H1 (cell line): ENCODE measurements at regions not wholly inside any gene's neighbourhood (a gene's known extent, or its start where the extent isn't known, plus 50 kb on each side); places are given as distances from the start of the nearest gene placed in this dataset.

Experiments
- CTCF ChIA-PET: fragments of 300-600 bp; sonication (Branson Sonifier 250); formaldehyde crosslinking; loops from one replicate; lab custom pipeline; 2021; ENCODE audit not compliant: partially characterized antibody; lab: Charles Lee
- POLR2A ChIA-PET: fragments of 300-600 bp; sonication (Branson Sonifier 250); formaldehyde crosslinking; loops from one replicate; lab custom pipeline; 2021; ENCODE audit warnings: inconsistent platforms; ENCODE audit not compliant: partially characterized antibody; lab: Charles Lee
- DNase-seq, 2 experiments: peaks; one replicate each; pipeline versions ENCODE4 v3.0.0 to v3.0.0-alpha.2; 2010 to 2022; ENCODE audit warnings: low spot score in 2 of 2, low read depth in 1 of 2, mixed read lengths in 1 of 2
- FAIRE-seq: peaks from 2 replicates; lab custom pipeline; 2011; peaks lifted over from hg19 to GRCh38; lab: Jason Lieb, UNC
- H2AFZ ChIP-seq: 2 replicates; pipeline ENCODE4 v1.8.1; 2012; ENCODE audit warnings: low read length, inconsistent platforms
- H2AK5ac ChIP-seq: 2 replicates; pipeline ENCODE4 v1.6.1; 2013; ENCODE audit warnings: low read depth, low read length
- H2BK120ac ChIP-seq: replicated peaks from 2 replicates; pipeline ENCODE3; 2013; ENCODE audit warnings: low read depth, low read length, inconsistent platforms
- H2BK12ac ChIP-seq: 2 replicates; pipeline ENCODE4 v1.6.1; 2013; ENCODE audit warnings: low read depth, low read length
- H2BK15ac ChIP-seq: 2 replicates; pipeline ENCODE4 v1.6.1; 2013; ENCODE audit warnings: low read length
- H2BK20ac ChIP-seq: 2 replicates; pipeline ENCODE4 v1.6.1; 2013; ENCODE audit warnings: low read length
- H2BK5ac ChIP-seq: 2 replicates; pipeline ENCODE4 v1.6.1; 2013; ENCODE audit warnings: low read depth, low read length
- H3K14ac ChIP-seq: 2 replicates; pipeline ENCODE4 v1.6.1; 2013; ENCODE audit warnings: inconsistent platforms; ENCODE audit not compliant: insufficient read length
- H3K18ac ChIP-seq: 2 replicates; pipeline ENCODE4 v1.6.1; 2013; ENCODE audit warnings: low read length; ENCODE audit errors: extremely low read depth
- H3K23ac ChIP-seq: 2 replicates; pipeline ENCODE4 v1.6.1; 2013; ENCODE audit warnings: inconsistent platforms; ENCODE audit not compliant: insufficient read length
- H3K23me2 ChIP-seq: 2 replicates; pipeline ENCODE4 v1.6.1; 2013; ENCODE audit warnings: low read depth, low read length
- H3K27ac ChIP-seq: 2 replicates; pipeline ENCODE4 v1.6.1; 2011; ENCODE audit warnings: low read depth, low read length, inconsistent platforms
- H3K27me3 ChIP-seq, 4 experiments: replicated peaks in 1 of 4; 1 replicate in 1 of 4; 2 replicates in 3 of 4; pipeline versions ENCODE4 v1.6.1 to v1.8.1; 2011 to 2013; ENCODE audit warnings: low read length in 3 of 4, mild to moderate bottlenecking in 3 of 4, inconsistent platforms in 2 of 4, mixed read lengths in 2 of 4, moderate library complexity in 1 of 4; ENCODE audit not compliant: control insufficient read depth in 3 of 4, insufficient read depth in 3 of 4; ENCODE audit errors: extremely low read depth in 1 of 4
- H3K36me3 ChIP-seq, 4 experiments: 2 replicates each; pipeline versions ENCODE4 v1.6.1 to v1.8.1; 2011 to 2013; ENCODE audit warnings: mild to moderate bottlenecking in 4 of 4, low read length in 3 of 4, moderate library complexity in 2 of 4, control low read depth in 1 of 4, inconsistent platforms in 1 of 4; ENCODE audit not compliant: insufficient read depth in 4 of 4, control insufficient read depth in 2 of 4
- H3K4ac ChIP-seq: replicated peaks from 2 replicates; pipeline ENCODE3; 2013; ENCODE audit warnings: low read length, low read depth, mixed read lengths, inconsistent platforms; ENCODE audit not compliant: insufficient read length
- H3K4me1 ChIP-seq, 4 experiments: replicated peaks in 1 of 4; 1 replicate in 1 of 4; 2 replicates in 3 of 4; pipeline versions ENCODE4 v1.6.1 to v1.8.1; 2011 to 2013; ENCODE audit warnings: low read length in 3 of 4, inconsistent platforms in 2 of 4, mixed read lengths in 1 of 4; ENCODE audit not compliant: insufficient read depth in 4 of 4, control insufficient read depth in 3 of 4
- H3K4me2 ChIP-seq, 2 experiments: 2 replicates each; pipeline versions ENCODE4 v1.6.1 to v1.8.1; 2011 to 2013; ENCODE audit warnings: low read depth in 2 of 2, low read length in 2 of 2, control low read depth in 1 of 2, inconsistent platforms in 1 of 2, mild to moderate bottlenecking in 1 of 2; ENCODE audit not compliant: insufficient read depth in 1 of 2
- H3K4me3 ChIP-seq, 4 experiments: fragments of 200-600, 300-600 bp in 1 of 4; sonication (generic), shearing (Covaris generic), sonication (Bioruptor Twin) in 1 of 4; 2 replicates each; pipeline versions ENCODE4 v1.5.1 to v1.8.1; 2011 to 2016; ENCODE audit warnings: low read length in 4 of 4, low read depth in 3 of 4, control low read depth in 2 of 4, inconsistent platforms in 2 of 4, mild to moderate bottlenecking in 2 of 4, mixed read lengths in 1 of 4, moderate library complexity in 1 of 4; ENCODE audit not compliant: insufficient read depth in 2 of 4; ENCODE audit errors: extremely low read depth in 1 of 4
- H3K56ac ChIP-seq: replicated peaks from 2 replicates; pipeline ENCODE3; 2013; ENCODE audit warnings: low read depth, mild to moderate bottlenecking, mixed read lengths, low read length, inconsistent platforms; ENCODE audit not compliant: insufficient read length
- H3K79me1 ChIP-seq: 2 replicates; pipeline ENCODE4 v1.6.1; 2013; ENCODE audit warnings: low read depth, low read length, control low read depth
- H3K79me2 ChIP-seq, 2 experiments: 2 replicates each; pipeline versions ENCODE4 v1.6.1 to v1.8.1; 2012 to 2013; ENCODE audit warnings: low read length in 2 of 2, mild to moderate bottlenecking in 2 of 2, inconsistent platforms in 1 of 2; ENCODE audit not compliant: insufficient read depth in 2 of 2, control insufficient read depth in 1 of 2
- H3K9ac ChIP-seq, 4 experiments: replicated peaks in 1 of 4; 1 replicate in 1 of 4; 2 replicates in 3 of 4; pipeline versions ENCODE4 v1.6.1 to v1.8.1; 2011 to 2013; ENCODE audit warnings: low read depth in 3 of 4, low read length in 3 of 4, control low read depth in 2 of 4, mild to moderate bottlenecking in 2 of 4, moderate library complexity in 2 of 4, inconsistent platforms in 1 of 4; ENCODE audit errors: extremely low read depth in 1 of 4
- H3K9me3 ChIP-seq, 2 experiments: 2 replicates each; pipeline versions ENCODE4 v1.6.1 to v1.8.1; 2012 to 2013; ENCODE audit warnings: mild to moderate bottlenecking in 2 of 2, moderate library complexity in 2 of 2, control low read depth in 1 of 2, inconsistent platforms in 1 of 2, low read depth in 1 of 2, low read length in 1 of 2, mixed read lengths in 1 of 2; ENCODE audit not compliant: insufficient read depth in 2 of 2
- H4K20me1 ChIP-seq, 2 experiments: replicated peaks in 1 of 2; 2 replicates each; pipeline versions ENCODE3 to v1.8.1; 2011 to 2013; ENCODE audit warnings: inconsistent platforms in 2 of 2, low read length in 2 of 2, mild to moderate bottlenecking in 1 of 2; ENCODE audit not compliant: insufficient read depth in 2 of 2, control insufficient read depth in 1 of 2
- H4K5ac ChIP-seq: 2 replicates; pipeline ENCODE4 v1.6.1; 2013; ENCODE audit warnings: low read length, low read depth, mixed read lengths, inconsistent platforms; ENCODE audit not compliant: insufficient read length
- H4K8ac ChIP-seq: 2 replicates; pipeline ENCODE4 v1.8.0; 2013; ENCODE audit warnings: mild to moderate bottlenecking, moderate library complexity, low read length, inconsistent platforms; ENCODE audit not compliant: insufficient read depth; ENCODE audit errors: extremely low read depth
- H4K91ac ChIP-seq: replicated peaks from 2 replicates; pipeline ENCODE3; 2013; ENCODE audit warnings: low read length, mixed read lengths, inconsistent platforms; ENCODE audit not compliant: insufficient read length
- BACH1 ChIP-seq: IDR thresholded peaks from 2 replicates; pipeline ENCODE4 v1.6.1; 2012; ENCODE audit warnings: low read length, improper control_type of control experiment
- CHD1 ChIP-seq: IDR thresholded peaks from 2 replicates; pipeline ENCODE4 v1.6.1; 2012; ENCODE audit warnings: low read depth, low read length, improper control_type of control experiment
- GABPA ChIP-seq: IDR thresholded peaks from 2 replicates; pipeline ENCODE4 v1.6.1; 2011; ENCODE audit warnings: mild to moderate bottlenecking, low read length, moderate library complexity, borderline replicate concordance; ENCODE audit not compliant: insufficient read depth
- MAFK ChIP-seq: IDR thresholded peaks from 2 replicates; pipeline ENCODE4 v1.6.1; 2012; ENCODE audit warnings: low read depth, mild to moderate bottlenecking, improper control_type of control experiment, low read length
- PHF8 ChIP-seq: fragments of 200-600 bp; sonication (generic); conservative IDR thresholded peaks from 2 replicates; pipeline ENCODE4 v1.7.1; 2012; ENCODE audit warnings: low read depth, mild to moderate bottlenecking, inconsistent platforms, low read length, moderate library complexity
- POU5F1 ChIP-seq: IDR thresholded peaks from 2 replicates; pipeline ENCODE4 v1.6.1; 2011; ENCODE audit warnings: low read depth, mild to moderate bottlenecking, low read length, moderate library complexity
- RAD21 ChIP-seq, 2 experiments: IDR thresholded peaks in 1 of 2; conservative IDR thresholded peaks in 1 of 2; 2 replicates each; pipeline ENCODE4 v1.6.1; 2011; ENCODE audit warnings: low read depth in 2 of 2, low read length in 2 of 2, improper control_type of control experiment in 1 of 2, inconsistent platforms in 1 of 2, mild to moderate bottlenecking in 1 of 2, moderate library complexity in 1 of 2
- SIRT6 ChIP-seq: IDR thresholded peaks from one replicate; pipeline ENCODE4 v1.7.1; 2012; ENCODE audit warnings: low read length, inconsistent platforms
- SP2 ChIP-seq: IDR thresholded peaks from 2 replicates; pipeline ENCODE4 v1.6.1; 2012; ENCODE audit warnings: mild to moderate bottlenecking, low read length, inconsistent platforms
- SP4 ChIP-seq: IDR thresholded peaks from 2 replicates; pipeline ENCODE4 v1.6.1; 2012; ENCODE audit warnings: low read length, inconsistent platforms
- TBP ChIP-seq: IDR thresholded peaks from 2 replicates; pipeline ENCODE4 v1.6.1; 2011; ENCODE audit warnings: low read depth, low read length, improper control_type of control experiment
- whole genome bisulfite sequencing, 2 experiments: shearing (Covaris generic) in 1 of 2; methylation state at CpG; one replicate each; pipeline versions ENCODE4 v1.1.6 to v1.1.7; 2013 to 2015; ENCODE audit warnings: low lambda C conversion rate in 2 of 2, mixed read lengths in 2 of 2, inconsistent platforms in 1 of 2, low coverage in 1 of 2, missing lambda C conversion rate in 1 of 2; ENCODE audit not compliant: insufficient replicate concordance in 2 of 2, insufficient coverage in 1 of 2, insufficient read length in 1 of 2; ENCODE audit errors: extremely low coverage in 1 of 2, missing lambda C conversion rate in 1 of 2; 5-methylcytosine and 5-hydroxymethylcytosine counted together
- TF ChIP-seq, protein P1 (sequence below): IDR thresholded peaks from 2 replicates; pipeline ENCODE4 v1.6.1; 2011; ENCODE audit warnings: low read length, improper control_type of control experiment
- TF ChIP-seq, protein P2 (sequence below): IDR thresholded peaks from 2 replicates; pipeline ENCODE4 v1.6.1; 2012; ENCODE audit warnings: low read length, inconsistent platforms

DNA sequence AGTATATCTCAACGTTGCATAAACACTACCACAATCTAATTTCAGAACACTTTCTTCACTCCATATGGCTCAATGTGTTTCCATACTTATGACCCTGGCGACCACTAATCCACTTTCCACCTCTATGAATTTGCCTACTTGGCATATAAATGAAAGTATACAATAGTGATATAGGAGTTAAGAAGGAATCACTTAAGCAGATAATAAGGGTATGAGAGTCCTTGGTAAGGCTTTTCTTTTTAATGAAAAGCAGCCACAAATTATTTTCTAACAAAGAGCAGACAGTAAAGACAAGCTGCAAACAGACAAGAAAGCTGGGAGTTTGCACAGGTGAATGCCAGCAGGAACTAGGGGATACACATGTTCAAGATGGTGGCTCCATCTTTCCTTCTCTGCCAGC lies 615.1 kb upstream of the NUDT12 start:
- CTCF ChIA-PET = interaction anchor here (1.3 to 4.7 kb wide), 8 partner anchors 19 to 602 kb away, joined by 4 to 47 read pairs (median 7); no protein-coding TSS in a partner anchor
- H3K4ac ChIP-seq = no peak overlapping the region
- no peaks in the 10 kb centered on the region for H3K27me3 ChIP-seq
- no peak overlapping the region for H4K8ac ChIP-seq
- no peaks in the 10 kb centered on the region for H3K23me2 ChIP-seq
- H3K36me3 ChIP-seq = peaks cover 0 to 9% (median 0%) of the 10 kb centered on the region in 4 experiments; a peak in 1 of 8 replicates
- H3K79me1 ChIP-seq = no peaks in the 10 kb centered on the region
- FAIRE-seq = no peak
- 93% methylated on average over 2 of the region's 2 CpGs; no CpG with 5 or more reads in 1 of the 2 experiments for WGBS, 2 experiments
- H4K20me1 ChIP-seq = no peaks in the 10 kb centered on the region
- no peak for DNase-seq
- no peak overlapping the region for H2BK120ac ChIP-seq
- no peak overlapping the region for H2BK5ac ChIP-seq
- H3K23ac ChIP-seq = no peak overlapping the region
- H3K4me3 ChIP-seq = no peak overlapping the region
- no peak overlapping the region for H3K4me2 ChIP-seq
- POLR2A ChIA-PET = no interaction called here
- H3K18ac ChIP-seq = no peak overlapping the region
- H3K9ac ChIP-seq = no peak overlapping the region
- H3K4me1 ChIP-seq = no peaks in the 10 kb centered on the region
- no peak overlapping the region for H3K56ac ChIP-seq
- no peak overlapping the region for H2AK5ac ChIP-seq
- H2AFZ ChIP-seq = no peak overlapping the region
- no peak overlapping the region for H3K14ac ChIP-seq
- H2BK20ac ChIP-seq = no peak overlapping the region
- no peak overlapping the region for H4K5ac ChIP-seq
- H3K27ac ChIP-seq = no peak overlapping the region
- no peak overlapping the region for H2BK15ac ChIP-seq
- peaks cover 20 to 31% of the 10 kb centered on the region in 2 experiments for H3K9me3 ChIP-seq
- no peak overlapping the region for H2BK12ac ChIP-seq
- H3K79me2 ChIP-seq = no peaks in the 10 kb centered on the region
- H4K91ac ChIP-seq = no peak overlapping the region
- TF ChIP-seq CHD1 (no peak), SIRT6 (no peak), SP2 (no peak), MAFK (no peak), PHF8 (no peak), POU5F1 (no peak), BACH1 (no peak), SP4 (no peak), RAD21 (IDR thresholded peaks at IDR 0.05 in 1 of 2, conservative IDR thresholded peaks at IDR 0.05 in 1 of 2; ENCODE audit: low read depth in 2 of 2, low read length in 2 of 2) (no peak), GABPA (no peak), TBP (no peak)
- TF ChIP-seq, protein P1, sequence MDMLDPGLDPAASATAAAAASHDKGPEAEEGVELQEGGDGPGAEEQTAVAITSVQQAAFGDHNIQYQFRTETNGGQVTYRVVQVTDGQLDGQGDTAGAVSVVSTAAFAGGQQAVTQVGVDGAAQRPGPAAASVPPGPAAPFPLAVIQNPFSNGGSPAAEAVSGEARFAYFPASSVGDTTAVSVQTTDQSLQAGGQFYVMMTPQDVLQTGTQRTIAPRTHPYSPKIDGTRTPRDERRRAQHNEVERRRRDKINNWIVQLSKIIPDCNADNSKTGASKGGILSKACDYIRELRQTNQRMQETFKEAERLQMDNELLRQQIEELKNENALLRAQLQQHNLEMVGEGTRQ = no peak
- TF ChIP-seq, protein P2, sequence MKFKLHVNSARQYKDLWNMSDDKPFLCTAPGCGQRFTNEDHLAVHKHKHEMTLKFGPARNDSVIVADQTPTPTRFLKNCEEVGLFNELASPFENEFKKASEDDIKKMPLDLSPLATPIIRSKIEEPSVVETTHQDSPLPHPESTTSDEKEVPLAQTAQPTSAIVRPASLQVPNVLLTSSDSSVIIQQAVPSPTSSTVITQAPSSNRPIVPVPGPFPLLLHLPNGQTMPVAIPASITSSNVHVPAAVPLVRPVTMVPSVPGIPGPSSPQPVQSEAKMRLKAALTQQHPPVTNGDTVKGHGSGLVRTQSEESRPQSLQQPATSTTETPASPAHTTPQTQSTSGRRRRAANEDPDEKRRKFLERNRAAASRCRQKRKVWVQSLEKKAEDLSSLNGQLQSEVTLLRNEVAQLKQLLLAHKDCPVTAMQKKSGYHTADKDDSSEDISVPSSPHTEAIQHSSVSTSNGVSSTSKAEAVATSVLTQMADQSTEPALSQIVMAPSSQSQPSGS = no peak
